ENCODE measurements at regions not wholly inside any gene's neighbourhood (a gene's known extent, or its start where the extent isn't known, plus 50 kb on each side); places are given as distances from the start of the nearest gene placed in this dataset.

DNA sequence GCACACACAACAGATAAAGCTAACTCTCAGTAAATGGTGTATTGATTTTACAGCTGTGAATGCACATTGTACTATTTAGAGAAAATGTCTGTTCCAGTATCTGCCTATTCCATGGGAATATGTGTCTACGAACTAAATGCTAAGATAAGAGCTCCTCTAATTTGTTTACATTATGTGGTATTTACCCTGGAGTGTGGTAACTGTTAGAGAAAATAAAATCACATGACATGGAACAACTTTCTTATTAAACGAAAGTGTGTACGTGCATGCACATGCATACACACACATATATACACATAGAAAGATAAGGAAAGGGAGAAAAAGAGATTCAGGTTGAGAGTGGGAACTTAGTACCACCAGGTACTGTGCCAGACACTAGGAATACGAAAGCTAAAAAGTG, 1151.7 kb upstream of the TENM4 start:
- TF ChIP-seq, protein P1, sequence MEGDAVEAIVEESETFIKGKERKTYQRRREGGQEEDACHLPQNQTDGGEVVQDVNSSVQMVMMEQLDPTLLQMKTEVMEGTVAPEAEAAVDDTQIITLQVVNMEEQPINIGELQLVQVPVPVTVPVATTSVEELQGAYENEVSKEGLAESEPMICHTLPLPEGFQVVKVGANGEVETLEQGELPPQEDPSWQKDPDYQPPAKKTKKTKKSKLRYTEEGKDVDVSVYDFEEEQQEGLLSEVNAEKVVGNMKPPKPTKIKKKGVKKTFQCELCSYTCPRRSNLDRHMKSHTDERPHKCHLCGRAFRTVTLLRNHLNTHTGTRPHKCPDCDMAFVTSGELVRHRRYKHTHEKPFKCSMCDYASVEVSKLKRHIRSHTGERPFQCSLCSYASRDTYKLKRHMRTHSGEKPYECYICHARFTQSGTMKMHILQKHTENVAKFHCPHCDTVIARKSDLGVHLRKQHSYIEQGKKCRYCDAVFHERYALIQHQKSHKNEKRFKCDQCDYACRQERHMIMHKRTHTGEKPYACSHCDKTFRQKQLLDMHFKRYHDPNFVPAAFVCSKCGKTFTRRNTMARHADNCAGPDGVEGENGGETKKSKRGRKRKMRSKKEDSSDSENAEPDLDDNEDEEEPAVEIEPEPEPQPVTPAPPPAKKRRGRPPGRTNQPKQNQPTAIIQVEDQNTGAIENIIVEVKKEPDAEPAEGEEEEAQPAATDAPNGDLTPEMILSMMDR (IDR thresholded peaks at IDR 0.05): no peak
- no peak for TF ChIP-seq POLR2A (IDR thresholded peaks at IDR 0.05)

Measured in adrenal gland (tissue), 5 donors.